Gastroesophageal sphincter (tissue), 3 donors: ENCODE measurements at regions not wholly inside any gene's neighbourhood (a gene's known extent, or its start where the extent isn't known, plus 50 kb on each side); places are given as distances from the start of the nearest gene placed in this dataset.

Source experiments
- CTCF ChIP-seq, 4 experiments: fragments of 200-600 bp in 2 of 4; fragments of 450-650 bp in 2 of 4; sonication (generic) in 1 of 4; IDR thresholded peaks; one replicate each; pipeline ENCODE4 v1.5.1; 2017 to 2019; ENCODE audit warnings: antibody characterized with exemption in 4 of 4, mild to moderate bottlenecking in 2 of 4, moderate library complexity in 2 of 4
- EP300 ChIP-seq: sonication (generic); formaldehyde crosslinking; IDR thresholded peaks from one replicate; pipeline ENCODE4 v1.6.1; 2017; ENCODE audit warnings: antibody characterized with exemption, mild to moderate bottlenecking
- POLR2A ChIP-seq, 2 donors: fragments of 450-650 bp; IDR thresholded peaks; one replicate each; pipeline ENCODE4 v1.6.1; 2017; ENCODE audit warnings: antibody characterized with exemption in 2 of 2, mild to moderate bottlenecking in 2 of 2, moderate library complexity in 1 of 2

GRCh38 chr15:29972051-29972450, 110.7 kb upstream of the GOLGA8J start:
- TF ChIP-seq CTCF (IDR thresholded peaks at IDR 0.05), result no peak
- no peak for TF ChIP-seq POLR2A (IDR thresholded peaks at IDR 0.05)
- no peak for TF ChIP-seq EP300
